ENCODE measurements at regions not wholly inside any gene's neighbourhood (a gene's known extent, or its start where the extent isn't known, plus 50 kb on each side); places are given as distances from the start of the nearest gene placed in this dataset.
"Not testable (repeated sequence)": the region's sequence is repeated elsewhere in the genome, so short reads cannot be mapped to it uniquely, and the experiment has no call there.

DNA sequence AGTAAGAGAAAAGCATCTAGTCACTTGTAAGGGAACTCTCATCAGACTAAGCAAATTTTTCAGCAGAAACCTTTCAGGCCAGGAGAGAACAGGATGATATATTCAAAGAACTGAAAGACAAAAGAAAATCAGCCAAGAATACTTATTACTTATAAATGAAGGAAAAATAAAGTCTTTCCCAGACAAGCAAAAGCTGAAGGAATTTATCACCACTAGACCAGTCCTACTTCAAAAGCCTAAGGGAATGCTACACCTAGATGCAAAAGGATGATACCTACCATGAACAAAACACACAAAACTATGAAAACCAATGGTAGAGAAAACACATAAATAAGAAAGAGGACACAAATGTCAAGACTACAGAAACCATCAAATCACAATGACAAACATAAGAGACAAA lies 126.6 kb upstream of the ABCB5 start:
- DNase-seq (ENCODE audit: low spot score) = no peak

DNA sequence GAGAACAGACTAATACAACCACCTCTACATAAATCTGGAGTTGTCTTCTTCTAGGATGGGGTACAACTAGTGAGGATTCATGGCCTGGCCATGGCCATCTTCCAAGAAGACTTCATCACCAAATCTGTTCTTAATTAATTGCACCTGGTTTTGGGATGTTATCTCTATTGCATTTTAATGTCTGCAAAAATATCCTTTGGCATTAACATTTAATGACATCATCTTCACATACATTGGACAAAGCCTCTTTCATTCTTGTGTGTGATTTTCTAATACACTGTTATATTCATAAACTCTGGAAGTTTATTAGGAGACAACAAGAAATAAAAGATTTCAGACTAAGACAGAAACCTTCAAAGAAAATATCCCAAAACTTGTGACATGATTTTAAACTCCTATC lies 124.2 kb upstream of the ABCB5 start:
- H3K4me1 ChIP-seq (ENCODE audit: insufficient read depth, low read length, poor library complexity, severe bottlenecking) = no peaks in the 10 kb centered on the region
- POLR2A ChIA-PET = no interaction called here
- no peaks in the 10 kb centered on the region for H3K36me3 ChIP-seq (ENCODE audit: insufficient read depth, low read length)
- no peak overlapping the region for H3K4me2 ChIP-seq (ENCODE audit: low read length)
- CTCF ChIA-PET (ENCODE audit: unreplicated experiment) = no interaction called here
- no peaks in the 10 kb centered on the region for H3K9me3 ChIP-seq (ENCODE audit: low read length)
- no peak overlapping the region for H3K27ac ChIP-seq (ENCODE audit: low read depth, low read length, poor library complexity, severe bottlenecking)
- BruUV-seq (replicated peaks) = no TSS peak
- no peak for DNase-seq (ENCODE audit: low spot score)
- H4K20me1 ChIP-seq (ENCODE audit: insufficient read depth, low read length) = no peaks in the 10 kb centered on the region
- intact Hi-C loops (cut with micrococcal nuclease; ENCODE audit: unreplicated experiment) = no loop called here
- H3K4me3 ChIP-seq (ENCODE audit: low read depth, low read length, poor library complexity, severe bottlenecking) = no peak overlapping the region
- no peaks in the 10 kb centered on the region for H3K79me2 ChIP-seq (ENCODE audit: insufficient read depth, low read depth, low read length)
- H2AFZ ChIP-seq (ENCODE audit: low read length) = no peak overlapping the region
- H3K9me2 ChIP-seq (ENCODE audit: insufficient read depth, low read length) = no peaks in the 10 kb centered on the region
- TF ChIP-seq EZH2phosphoT487 (IDR thresholded peaks at IDR 0.05; ENCODE audit: borderline replicate concordance, low read depth, low read length) = no peak
- TF ChIP-seq, protein P1, sequence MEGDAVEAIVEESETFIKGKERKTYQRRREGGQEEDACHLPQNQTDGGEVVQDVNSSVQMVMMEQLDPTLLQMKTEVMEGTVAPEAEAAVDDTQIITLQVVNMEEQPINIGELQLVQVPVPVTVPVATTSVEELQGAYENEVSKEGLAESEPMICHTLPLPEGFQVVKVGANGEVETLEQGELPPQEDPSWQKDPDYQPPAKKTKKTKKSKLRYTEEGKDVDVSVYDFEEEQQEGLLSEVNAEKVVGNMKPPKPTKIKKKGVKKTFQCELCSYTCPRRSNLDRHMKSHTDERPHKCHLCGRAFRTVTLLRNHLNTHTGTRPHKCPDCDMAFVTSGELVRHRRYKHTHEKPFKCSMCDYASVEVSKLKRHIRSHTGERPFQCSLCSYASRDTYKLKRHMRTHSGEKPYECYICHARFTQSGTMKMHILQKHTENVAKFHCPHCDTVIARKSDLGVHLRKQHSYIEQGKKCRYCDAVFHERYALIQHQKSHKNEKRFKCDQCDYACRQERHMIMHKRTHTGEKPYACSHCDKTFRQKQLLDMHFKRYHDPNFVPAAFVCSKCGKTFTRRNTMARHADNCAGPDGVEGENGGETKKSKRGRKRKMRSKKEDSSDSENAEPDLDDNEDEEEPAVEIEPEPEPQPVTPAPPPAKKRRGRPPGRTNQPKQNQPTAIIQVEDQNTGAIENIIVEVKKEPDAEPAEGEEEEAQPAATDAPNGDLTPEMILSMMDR (conservative IDR thresholded peaks at IDR 0.05; ENCODE audit: low read length) = no peak

More for the DNA sequence above, 126.6 kb upstream of the ABCB5 start:
- no peak for TF ChIP-seq EZH2phosphoT487 (IDR thresholded peaks at IDR 0.05; ENCODE audit: borderline replicate concordance, low read depth, low read length)
- TF ChIP-seq, protein P1 (conservative IDR thresholded peaks at IDR 0.05; ENCODE audit: low read length) = no peak
- no peaks in the 10 kb centered on the region for H3K36me3 ChIP-seq (ENCODE audit: insufficient read depth, low read length)
- H3K9me3 ChIP-seq (ENCODE audit: low read length) = no peaks in the 10 kb centered on the region
- H4K20me1 ChIP-seq (ENCODE audit: insufficient read depth, low read length) = no peaks in the 10 kb centered on the region
- no TSS peak for BruUV-seq (replicated peaks)
- ChIA-PET CTCF (ENCODE audit: unreplicated experiment) (no interaction called here), POLR2A (no interaction called here)
- no peaks in the 10 kb centered on the region for H3K4me1 ChIP-seq (ENCODE audit: insufficient read depth, low read length, poor library complexity, severe bottlenecking)
- no peaks in the 10 kb centered on the region for H3K9me2 ChIP-seq (ENCODE audit: insufficient read depth, low read length)
- H3K27ac ChIP-seq (ENCODE audit: low read depth, low read length, poor library complexity, severe bottlenecking) = no peak overlapping the region
- H3K4me3 ChIP-seq (ENCODE audit: low read depth, low read length, poor library complexity, severe bottlenecking) = no peak overlapping the region
- no peaks in the 10 kb centered on the region for H3K79me2 ChIP-seq (ENCODE audit: insufficient read depth, low read depth, low read length)
- H2AFZ ChIP-seq (ENCODE audit: low read length) = no peak overlapping the region
- H3K4me2 ChIP-seq (ENCODE audit: low read length) = no peak overlapping the region
- intact Hi-C loops (cut with micrococcal nuclease; ENCODE audit: unreplicated experiment) = no loop called here

DNA sequence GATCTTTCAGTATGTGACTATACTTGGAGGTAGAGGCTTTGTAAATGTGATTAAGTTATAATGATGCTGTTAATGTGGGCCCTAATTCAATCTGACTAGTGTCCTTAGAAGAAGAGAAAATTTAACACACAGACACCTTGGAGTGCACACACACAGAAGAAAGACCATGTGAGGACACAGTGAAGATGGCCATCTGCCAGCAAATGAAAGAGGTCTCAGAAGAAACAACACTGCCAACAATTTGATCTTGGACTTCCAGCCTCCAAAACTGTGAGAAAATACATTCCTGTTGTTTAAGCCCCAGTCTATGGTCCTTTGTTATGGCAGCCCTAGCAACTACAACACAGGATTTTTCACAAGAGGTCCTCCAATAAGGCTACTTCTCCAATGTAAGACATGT lies 120.9 kb upstream of the ABCB5 start:
- Histone ChIP-seq H3K4me1 (ENCODE audit: insufficient read depth, low read length, poor library complexity, severe bottlenecking) (no peaks in the 10 kb centered on the region), H3K9me3 (ENCODE audit: low read length) (no peaks in the 10 kb centered on the region), H3K4me2 (ENCODE audit: low read length) (no peak overlapping the region), H4K20me1 (ENCODE audit: insufficient read depth, low read length) (no peaks in the 10 kb centered on the region), H3K79me2 (ENCODE audit: insufficient read depth, low read depth, low read length) (no peaks in the 10 kb centered on the region), H3K36me3 (ENCODE audit: insufficient read depth, low read length) (no peaks in the 10 kb centered on the region), H3K27ac (ENCODE audit: low read depth, low read length, poor library complexity, severe bottlenecking) (no peak overlapping the region), H3K9me2 (ENCODE audit: insufficient read depth, low read length) (no peaks in the 10 kb centered on the region), H2AFZ (ENCODE audit: low read length) (no peak overlapping the region), H3K4me3 (ENCODE audit: low read depth, low read length, poor library complexity, severe bottlenecking) (no peak overlapping the region)
- ChIA-PET POLR2A (no interaction called here), CTCF (ENCODE audit: unreplicated experiment) (no interaction called here)
- TF ChIP-seq, protein P1 (conservative IDR thresholded peaks at IDR 0.05; ENCODE audit: low read length) = no peak
- intact Hi-C loops (cut with micrococcal nuclease; ENCODE audit: unreplicated experiment) = no loop called here
- no peak for DNase-seq (ENCODE audit: low spot score)
- BruUV-seq (replicated peaks) = no TSS peak

DNA sequence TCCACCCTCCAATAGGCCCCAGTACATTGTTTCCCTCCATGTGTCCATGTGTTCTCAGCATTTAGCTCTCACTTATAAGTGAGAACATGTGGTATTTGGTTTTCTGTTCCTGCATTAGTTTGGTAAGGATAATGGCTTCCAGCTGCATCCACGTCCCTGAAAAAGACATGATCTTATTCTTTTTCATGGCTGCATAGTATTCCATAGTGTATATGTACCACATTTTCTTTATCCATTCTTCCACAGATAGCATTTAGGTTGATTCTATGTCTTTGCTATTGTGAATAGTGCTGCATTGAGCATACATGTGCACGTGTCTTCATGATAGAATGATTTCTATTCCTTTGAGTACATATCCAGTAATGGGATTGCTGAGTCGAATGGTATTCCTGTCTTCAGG lies 114.0 kb upstream of the ABCB5 start:
- H3K4me2 ChIP-seq (ENCODE audit: low read length); H3K9me3 ChIP-seq (ENCODE audit: low read length); CTCF ChIA-PET (ENCODE audit: unreplicated experiment); H3K36me3 ChIP-seq (ENCODE audit: insufficient read depth, low read length); DNase-seq (ENCODE audit: low spot score); H3K27ac ChIP-seq (ENCODE audit: low read depth, low read length, poor library complexity, severe bottlenecking); H3K4me3 ChIP-seq (ENCODE audit: low read depth, low read length, poor library complexity, severe bottlenecking); BruUV-seq (replicated peaks); H3K4me1 ChIP-seq (ENCODE audit: insufficient read depth, low read length, poor library complexity, severe bottlenecking); H2AFZ ChIP-seq (ENCODE audit: low read length); intact Hi-C loops (cut with micrococcal nuclease; ENCODE audit: unreplicated experiment); H3K9me2 ChIP-seq (ENCODE audit: insufficient read depth, low read length); H3K79me2 ChIP-seq (ENCODE audit: insufficient read depth, low read depth, low read length); H4K20me1 ChIP-seq (ENCODE audit: insufficient read depth, low read length); POLR2A ChIA-PET: not testable (repeated sequence)

All from OCI-LY7 (cell line).